Heart left ventricle (tissue), 13 donors: ENCODE measurements at regions not wholly inside any gene's neighbourhood (a gene's known extent, or its start where the extent isn't known, plus 50 kb on each side); places are given as distances from the start of the nearest gene placed in this dataset.

Experiments
- CTCF ChIP-seq, 12 donors: fragments of 200-600 bp; sonication (generic) in 4 of 12; IDR thresholded peaks; one replicate each; pipeline versions ENCODE4 v1.5.0 to v1.8.0; 2018 to 2022; ENCODE audit warnings: antibody characterized with exemption in 12 of 12, mild to moderate bottlenecking in 5 of 12
- POLR2A ChIP-seq, 2 donors: fragments of 450-650 bp; IDR thresholded peaks; one replicate each; pipeline ENCODE4 v1.6.1; 2017; ENCODE audit warnings: antibody characterized with exemption in 2 of 2, mild to moderate bottlenecking in 2 of 2, moderate library complexity in 2 of 2
- donor health status: ischemic (EF 13 %, LVEDD 7.1; RV severe dilation, severe dysfunction).
- donor health status: DM: no; HTN: yes; CAD: no.
- donor health status: DM: no; HTN: no; CAD: no.
- donor health status: ischemic (EF 25% LVEDD 6.9; RV normal size, moderate dysfunction).
- donor health status: ischemic (EF 25% LVEDD 5.7; RV mildly dilated, moderate dysfunction).
- donor health status: ischemic (EF 35%, LVEDD 5.7; RV mildly dilated, moderate dysfunction).
- donor health status: nonischemic (EF 11% LVEDD 7.7; RV severe dilation, severe dysfunction).
- donor health status: DM: yes; HTN: yes; CAD: no.
- donor health status: PGD.
- donor health status: ischemic (EF 29% LVEDD 5.4; RV normal size, mild dysfunction).
- donor health status: nonischemic (EF 23%, LVEDD 6.1; RV moderate dilation, normal function).

DNA sequence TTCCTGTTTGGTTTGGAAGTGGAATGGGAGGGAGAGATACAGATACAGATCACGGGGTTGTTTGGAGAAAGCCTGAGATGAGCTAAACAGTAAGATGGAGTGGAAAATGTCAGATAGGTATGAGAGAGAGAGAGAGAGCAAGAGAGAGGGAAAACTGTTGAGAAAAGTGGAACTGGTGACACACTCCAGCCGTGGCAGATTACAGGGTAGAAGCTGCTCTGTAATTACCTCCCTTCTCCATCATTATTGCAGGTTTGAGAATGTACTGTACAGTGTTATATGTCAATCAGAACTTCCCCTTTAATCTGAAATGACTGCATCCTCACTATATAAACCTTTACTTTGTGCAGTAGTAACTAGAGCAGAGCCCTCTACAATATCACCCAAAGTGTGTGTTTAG lies 74.5 kb upstream of the WWC1 start:
- no peak for TF ChIP-seq CTCF (IDR thresholded peaks at IDR 0.05)
- TF ChIP-seq POLR2A (IDR thresholded peaks at IDR 0.05) = no peak
